Fibroblast of lung (primary cell): ENCODE measurements at regions not wholly inside any gene's neighbourhood (a gene's known extent, or its start where the extent isn't known, plus 50 kb on each side); places are given as distances from the start of the nearest gene placed in this dataset.

Experiments
- DNase-seq, 2 donors: peaks; one replicate each; pipeline versions ENCODE4 v3.0.0 to v3.0.0-alpha.2; 2010; ENCODE audit warnings: low read depth in 2 of 2
- H2AFZ ChIP-seq: 2 replicates; pipeline ENCODE4 v1.5.1; 2012; ENCODE audit warnings: low read length, control low read depth, inconsistent platforms
- H3K27ac ChIP-seq: 2 replicates; pipeline ENCODE4 v1.5.1; 2011; ENCODE audit warnings: low read length, control low read depth; ENCODE audit not compliant: insufficient read depth
- H3K27me3 ChIP-seq: 2 replicates; pipeline ENCODE4 v1.5.1; 2011; ENCODE audit warnings: mild to moderate bottlenecking, low read length; ENCODE audit not compliant: control insufficient read depth, insufficient read depth
- H3K36me3 ChIP-seq: 2 replicates; pipeline ENCODE4 v1.5.1; 2011; ENCODE audit warnings: low read length; ENCODE audit not compliant: control insufficient read depth, insufficient read depth
- H3K4me1 ChIP-seq: 2 replicates; pipeline ENCODE4 v1.5.1; 2011; ENCODE audit warnings: low read length; ENCODE audit not compliant: control insufficient read depth, insufficient read depth; ENCODE audit errors: extremely low read depth
- H3K4me2 ChIP-seq: 2 replicates; pipeline ENCODE4 v1.5.1; 2011; ENCODE audit warnings: low read length, control low read depth; ENCODE audit not compliant: insufficient read depth; ENCODE audit errors: extremely low read depth
- H3K4me3 ChIP-seq, 4 experiments: fragments of 200-600 bp in 1 of 4; sonication (generic) in 1 of 4; replicated peaks in 1 of 4; 2 replicates each; pipeline ENCODE4 v1.5.1; 2011 to 2016; ENCODE audit warnings: low read length in 4 of 4, low read depth in 3 of 4, mild to moderate bottlenecking in 3 of 4, control low read depth in 2 of 4, inconsistent platforms in 1 of 4, mixed read lengths in 1 of 4; ENCODE audit not compliant: insufficient read depth in 1 of 4; ENCODE audit errors: control extremely low read depth in 1 of 4
- H3K79me2 ChIP-seq: 2 replicates; pipeline ENCODE4 v1.5.1; 2012; ENCODE audit warnings: mild to moderate bottlenecking, low read length, inconsistent platforms; ENCODE audit not compliant: control insufficient read depth, insufficient read depth
- H3K9ac ChIP-seq: 2 replicates; pipeline ENCODE4 v1.5.1; 2011; ENCODE audit warnings: mild to moderate bottlenecking, low read length, control low read depth; ENCODE audit not compliant: insufficient read depth
- H3K9me3 ChIP-seq: 2 replicates; pipeline ENCODE4 v1.5.1; 2012; ENCODE audit warnings: low read depth, low read length; ENCODE audit not compliant: control insufficient read depth, insufficient read depth
- H4K20me1 ChIP-seq: 2 replicates; pipeline ENCODE4 v1.5.1; 2011; ENCODE audit warnings: low read length; ENCODE audit not compliant: control insufficient read depth, insufficient read depth; ENCODE audit errors: extremely low read depth
- CTCF ChIP-seq, 2 donors: IDR thresholded peaks in 1 of 2; conservative IDR thresholded peaks in 1 of 2; 1 replicate in 1 of 2; 2 replicates in 1 of 2; pipeline ENCODE4 v1.5.1; 2011 to 2012; ENCODE audit warnings: low read length in 2 of 2, control low read depth in 1 of 2, inconsistent platforms in 1 of 2, low read depth in 1 of 2, mild to moderate bottlenecking in 1 of 2
- EZH2 ChIP-seq: IDR thresholded peaks from 2 replicates; pipeline ENCODE4 v1.5.1; 2012; ENCODE audit warnings: low read length, control low read depth, mild to moderate bottlenecking; ENCODE audit errors: missing control alignments

DNA sequence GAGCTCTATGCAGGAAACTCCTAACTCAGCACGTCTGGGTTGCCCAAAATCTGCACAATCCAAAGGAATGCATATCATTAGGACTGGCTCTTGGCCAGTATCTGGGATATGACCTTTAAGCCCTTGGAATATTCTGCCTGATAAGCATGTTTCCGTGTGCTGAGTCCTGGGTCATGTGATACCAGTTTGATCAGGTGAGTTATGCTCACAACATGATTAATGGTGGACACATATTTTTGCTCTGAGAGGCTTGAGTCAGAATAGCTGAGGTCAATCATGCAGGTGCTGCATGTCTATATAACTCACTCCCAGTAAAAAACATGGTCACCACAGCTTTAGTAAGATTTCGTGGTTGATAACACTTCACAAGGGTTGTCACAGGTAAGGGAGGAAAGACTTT is 408.8 kb downstream of the YTHDC2 start:
- no peak overlapping the region for H3K9ac ChIP-seq
- H3K27ac ChIP-seq: no peak overlapping the region
- DNase-seq: no peak
- H3K4me1 ChIP-seq: no peaks in the 10 kb centered on the region
- no peak for TF ChIP-seq EZH2
- H2AFZ ChIP-seq: no peak overlapping the region
- no peaks in the 10 kb centered on the region for H3K36me3 ChIP-seq
- no peaks in the 10 kb centered on the region for H3K79me2 ChIP-seq
- H3K9me3 ChIP-seq: no peaks in the 10 kb centered on the region
- no peak overlapping the region for H3K4me2 ChIP-seq
- no peak overlapping the region for H3K4me3 ChIP-seq
- H3K27me3 ChIP-seq: no peaks in the 10 kb centered on the region
- H4K20me1 ChIP-seq: no peaks in the 10 kb centered on the region

- Histone ChIP-seq H3K9me3 (no peaks in the 10 kb centered on the region), H3K9ac (no peak overlapping the region), H3K4me3 (no peak overlapping the region), H3K79me2 (no peaks in the 10 kb centered on the region), H4K20me1 (no peaks in the 10 kb centered on the region), H2AFZ (no peak overlapping the region), H3K27me3 (no peaks in the 10 kb centered on the region), H3K36me3 (no peaks in the 10 kb centered on the region), H3K27ac (no peak overlapping the region), H3K4me2 (no peak overlapping the region), H3K4me1 (no peaks in the 10 kb centered on the region)
- DNase-seq: no peak
- no peak for TF ChIP-seq EZH2
- TF ChIP-seq CTCF (conservative IDR thresholded peaks at IDR 0.05 in 1 of 2, IDR thresholded peaks at IDR 0.05 in 1 of 2; ENCODE audit: low read depth in 1 of 2, low read length in 2 of 2): no peak
These were observed 422.0 kb downstream of the YTHDC2 start for GRCh38 chr5:113935453-113935852.

- DNase-seq: no peak
- Histone ChIP-seq H3K4me1 (no peaks in the 10 kb centered on the region), H3K4me3 (no peak overlapping the region), H3K9me3 (no peaks in the 10 kb centered on the region), H3K36me3 (no peaks in the 10 kb centered on the region), H3K79me2 (no peaks in the 10 kb centered on the region), H3K9ac (no peak overlapping the region), H2AFZ (no peak overlapping the region), H3K27me3 (no peaks in the 10 kb centered on the region), H4K20me1 (no peaks in the 10 kb centered on the region), H3K4me2 (no peak overlapping the region), H3K27ac (no peak overlapping the region)
- TF ChIP-seq EZH2: no peak
- TF ChIP-seq CTCF (conservative IDR thresholded peaks at IDR 0.05 in 1 of 2, IDR thresholded peaks at IDR 0.05 in 1 of 2; ENCODE audit: low read depth in 1 of 2, low read length in 2 of 2): no peak
These were observed 423.8 kb downstream of the YTHDC2 start for GRCh38 chr5:113937301-113937700.
